Spleen (tissue), 7 donors: ENCODE measurements at regions not wholly inside any gene's neighbourhood (a gene's known extent, or its start where the extent isn't known, plus 50 kb on each side); places are given as distances from the start of the nearest gene placed in this dataset.
"Not testable (repeated sequence)": the region's sequence is repeated elsewhere in the genome, so short reads cannot be mapped to it uniquely, and the experiment has no call there.

ENCODE experiments used
- CTCF ChIP-seq, 11 experiments: fragments of 200-600 bp in 7 of 11; fragments of 450-650 bp in 4 of 11; sonication (generic) in 4 of 11; IDR thresholded peaks in 8 of 11; conservative IDR thresholded peaks in 3 of 11; 1 replicate in 7 of 11; 2 replicates in 4 of 11; pipeline versions ENCODE4 v1.4.0 to v1.8.0; 2016 to 2021; ENCODE audit warnings: antibody characterized with exemption in 11 of 11, inconsistent platforms in 4 of 11, mild to moderate bottlenecking in 1 of 11
- POLR2A ChIP-seq, 3 donors: fragments of 450-650 bp; IDR thresholded peaks; one replicate each; pipeline ENCODE4 v1.5.1; 2017; ENCODE audit warnings: antibody characterized with exemption in 3 of 3, mild to moderate bottlenecking in 1 of 3
- POLR2AphosphoS5 ChIP-seq, 3 donors: sonication (generic); formaldehyde crosslinking; IDR thresholded peaks; one replicate each; pipeline ENCODE4 v1.5.1; 2017; ENCODE audit warnings: antibody characterized with exemption in 3 of 3
- donor health status: DM: no; HTN: no; CAD: no; lungs with moderate emphysema.
- donor health status: DM: no; HTN: no; CAD: no.
- donor health status: DM: no; HTN: no; CAD: no.

GRCh38 chr14:105729825-105730368 lies 203.5 kb downstream of the TMEM121 start:
- TF ChIP-seq POLR2A (IDR thresholded peaks at IDR 0.05); CTCF (IDR thresholded peaks at IDR 0.05 in 8 of 11, conservative IDR thresholded peaks at IDR 0.05 in 3 of 11); POLR2AphosphoS5 (IDR thresholded peaks at IDR 0.05): not testable (repeated sequence)
